Immature natural killer cell (primary cell): ENCODE measurements at regions not wholly inside any gene's neighbourhood (a gene's known extent, or its start where the extent isn't known, plus 50 kb on each side); places are given as distances from the start of the nearest gene placed in this dataset.

Experiments used
- DNase-seq, 3 donors: peaks; one replicate each; pipeline ENCODE4 v3.0.0; 2022; ENCODE audit warnings: mixed read lengths in 1 of 3
- H3K27ac Mint-ChIP-seq, 6 donors: one replicate each; pipeline ENCODE4 v1.8.0; 2020; ENCODE audit warnings: mixed read lengths in 6 of 6, mild to moderate bottlenecking in 5 of 6, inconsistent platforms in 4 of 6, moderate library complexity in 3 of 6
- H3K27me3 Mint-ChIP-seq, 3 donors: one replicate each; pipeline ENCODE4 v1.8.0; 2020 to 2021; ENCODE audit warnings: low read depth in 3 of 3, mild to moderate bottlenecking in 3 of 3, mixed read lengths in 3 of 3, moderate library complexity in 3 of 3, inconsistent platforms in 1 of 3
- H3K36me3 Mint-ChIP-seq, 3 donors: one replicate each; pipeline ENCODE4 v1.8.0; 2020; ENCODE audit warnings: mixed read lengths in 3 of 3, inconsistent platforms in 2 of 3, mild to moderate bottlenecking in 2 of 3
- H3K4me1 Mint-ChIP-seq, 2 donors: one replicate each; pipeline ENCODE4 v1.8.0; 2020; ENCODE audit warnings: inconsistent platforms in 2 of 2, mild to moderate bottlenecking in 2 of 2, mixed read lengths in 2 of 2, moderate library complexity in 1 of 2
- H3K4me3 Mint-ChIP-seq, 5 donors: one replicate each; pipeline ENCODE4 v1.8.0; 2020; ENCODE audit warnings: mild to moderate bottlenecking in 5 of 5, mixed read lengths in 5 of 5, inconsistent platforms in 3 of 5, moderate library complexity in 3 of 5
- H3K9me3 Mint-ChIP-seq, 6 donors: one replicate each; pipeline ENCODE4 v1.8.0; 2020; ENCODE audit warnings: mild to moderate bottlenecking in 6 of 6, mixed read lengths in 6 of 6, inconsistent platforms in 4 of 6, moderate library complexity in 3 of 6

DNA sequence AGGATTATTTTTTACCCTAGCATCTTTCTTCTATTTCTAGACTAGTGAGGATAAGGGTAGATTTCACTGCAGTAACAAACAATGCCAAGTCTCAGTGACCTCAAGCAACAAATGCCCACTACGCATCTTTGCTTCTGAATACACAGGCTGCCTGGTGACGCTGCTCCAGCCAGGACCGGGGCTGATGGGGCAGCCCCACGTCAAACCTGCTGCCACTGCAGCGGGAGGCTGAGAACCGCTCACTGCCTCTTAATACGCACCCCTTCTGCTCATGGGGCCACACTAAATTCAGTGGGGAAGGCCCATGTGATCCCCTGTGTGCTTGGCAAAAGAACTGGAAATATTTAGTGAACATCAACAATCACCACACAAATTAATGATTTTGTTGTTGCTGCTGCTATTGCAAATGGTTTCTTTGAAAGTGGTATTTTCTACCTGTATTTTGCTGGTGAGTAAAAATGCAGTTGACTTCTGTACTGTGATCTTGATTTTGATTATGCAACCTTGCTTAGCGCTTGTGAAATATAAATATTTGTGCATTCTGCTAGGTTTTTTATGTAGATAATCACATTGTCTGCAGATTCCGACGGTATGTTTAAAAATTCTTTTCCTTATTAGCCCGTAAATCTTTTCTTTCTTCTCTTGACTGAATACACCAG lies 139.5 kb upstream of the SPACA7 start:
- no peak overlapping the region for H3K27ac Mint-ChIP-seq
- DNase-seq, result no peak
- peaks cover 0 to 1% (median 0%) of the 10 kb centered on the region in 6 donors for H3K9me3 Mint-ChIP-seq
- H3K27me3 Mint-ChIP-seq, result peaks cover 0 to 9% (median 2%) of the 10 kb centered on the region in 3 donors
- no peak overlapping the region for H3K4me3 Mint-ChIP-seq
- H3K4me1 Mint-ChIP-seq, result no peaks in the 10 kb centered on the region
- no peaks in the 10 kb centered on the region for H3K36me3 Mint-ChIP-seq

DNA sequence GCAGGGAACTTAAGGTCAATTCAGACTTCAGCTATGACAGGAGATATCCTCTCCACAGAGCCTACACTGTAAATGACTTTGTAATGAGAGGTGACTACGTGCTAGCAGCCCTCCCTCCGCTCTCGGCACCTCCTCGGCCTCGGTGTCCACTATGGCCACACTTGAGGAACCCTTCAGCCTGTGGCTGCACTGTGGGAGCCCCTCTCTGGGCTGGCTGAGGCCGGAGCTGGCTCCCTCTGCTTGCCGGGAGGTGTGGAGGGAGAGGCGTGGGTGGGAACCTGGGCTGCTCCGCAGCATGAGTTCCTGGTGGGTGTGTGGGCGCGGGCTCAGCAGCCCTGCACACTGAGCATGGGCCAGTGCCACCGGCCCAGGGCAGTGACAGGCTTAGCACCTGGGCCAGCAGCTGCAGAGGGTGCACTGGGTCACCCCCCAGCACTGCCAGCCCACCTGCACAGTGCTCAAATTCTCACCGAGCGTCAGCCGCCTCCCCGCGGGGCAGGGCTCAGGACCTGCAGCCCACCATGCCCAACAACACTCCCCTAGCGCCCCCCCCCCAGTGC lies 137.6 kb upstream of the SPACA7 start:
- peaks cover 0 to 1% (median 0%) of the 10 kb centered on the region in 6 donors for H3K9me3 Mint-ChIP-seq
- no peak for DNase-seq
- no peaks in the 10 kb centered on the region for H3K36me3 Mint-ChIP-seq
- no peaks in the 10 kb centered on the region for H3K4me1 Mint-ChIP-seq
- no peak overlapping the region for H3K27ac Mint-ChIP-seq
- H3K27me3 Mint-ChIP-seq, result peaks cover under 1 to 8% (median 2%) of the 10 kb centered on the region in 3 donors
- no peak overlapping the region for H3K4me3 Mint-ChIP-seq

DNA sequence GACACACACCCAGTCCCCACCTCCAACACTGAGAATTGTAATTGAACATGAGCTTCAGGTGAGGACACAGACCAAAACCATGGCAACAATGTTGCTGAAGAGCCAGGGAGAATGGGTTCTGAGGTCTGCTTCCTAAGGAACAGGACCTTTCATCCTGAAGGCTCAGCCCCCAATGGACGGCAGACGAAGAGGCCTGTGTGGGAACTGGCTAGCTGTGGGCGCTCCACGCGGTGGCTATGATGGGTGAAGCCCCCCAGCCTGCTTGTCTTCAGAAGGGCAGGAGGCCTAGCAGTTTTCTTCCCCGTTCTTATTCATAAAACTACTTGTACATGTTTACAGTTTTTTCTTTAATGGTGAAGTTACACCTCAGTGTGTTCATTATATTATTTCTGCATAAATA lies 136.1 kb upstream of the SPACA7 start:
- peaks cover 2 to 6% (median 2%) of the 10 kb centered on the region in 3 donors for H3K27me3 Mint-ChIP-seq
- no peak for DNase-seq
- H3K36me3 Mint-ChIP-seq, result no peaks in the 10 kb centered on the region
- H3K27ac Mint-ChIP-seq, result no peak overlapping the region
- no peak overlapping the region for H3K4me3 Mint-ChIP-seq
- H3K9me3 Mint-ChIP-seq, result peaks cover 0 to 1% (median 0%) of the 10 kb centered on the region in 6 donors
- H3K4me1 Mint-ChIP-seq, result no peaks in the 10 kb centered on the region

DNA sequence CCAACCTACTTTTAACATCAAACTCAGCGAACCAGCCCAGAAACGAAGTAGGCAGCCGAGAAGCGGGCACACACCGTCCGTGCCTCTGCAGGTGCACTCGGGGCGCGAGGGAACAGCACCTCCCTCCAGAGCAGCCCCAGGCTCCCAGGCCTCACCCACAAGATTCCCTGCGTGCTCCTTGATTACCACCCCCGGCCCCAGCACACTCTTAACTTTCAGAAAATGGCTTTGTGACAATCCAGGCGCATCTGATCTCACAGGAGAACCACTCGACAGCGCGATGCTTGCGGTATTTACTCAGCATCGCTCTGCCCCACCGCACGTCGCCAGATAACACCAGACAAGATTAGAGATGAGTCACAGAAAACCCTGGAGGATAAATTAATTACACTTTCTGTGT lies 134.9 kb upstream of the SPACA7 start:
- H3K4me1 Mint-ChIP-seq, result no peaks in the 10 kb centered on the region
- H3K4me3 Mint-ChIP-seq, result no peak overlapping the region
- H3K36me3 Mint-ChIP-seq, result no peaks in the 10 kb centered on the region
- peaks cover 0 to 1% (median 0%) of the 10 kb centered on the region in 6 donors for H3K9me3 Mint-ChIP-seq
- DNase-seq, result no peak
- H3K27me3 Mint-ChIP-seq, result peaks cover 2 to 7% (median 2%) of the 10 kb centered on the region in 3 donors
- no peak overlapping the region for H3K27ac Mint-ChIP-seq

DNA sequence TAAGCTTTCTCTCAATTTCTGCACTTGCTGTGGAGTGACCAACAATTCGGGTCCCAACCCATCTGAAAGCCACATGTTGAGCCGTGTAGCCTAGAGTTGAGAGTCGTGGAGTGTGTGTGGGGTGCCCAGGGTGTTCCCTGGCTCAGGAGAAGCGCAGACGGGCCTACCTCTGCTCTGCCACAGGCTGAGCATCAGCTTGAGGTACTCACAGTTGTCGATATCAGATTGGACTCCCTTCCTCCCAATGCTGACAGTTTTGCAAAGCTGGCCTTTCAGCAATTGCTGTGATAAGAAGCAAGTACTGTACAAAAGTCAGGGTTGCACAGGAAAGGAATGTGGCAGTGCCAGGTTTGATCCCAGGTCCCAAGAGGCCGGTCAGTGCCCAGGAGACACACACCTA lies 133.4 kb upstream of the SPACA7 start:
- H3K4me3 Mint-ChIP-seq, result no peak overlapping the region

DNA sequence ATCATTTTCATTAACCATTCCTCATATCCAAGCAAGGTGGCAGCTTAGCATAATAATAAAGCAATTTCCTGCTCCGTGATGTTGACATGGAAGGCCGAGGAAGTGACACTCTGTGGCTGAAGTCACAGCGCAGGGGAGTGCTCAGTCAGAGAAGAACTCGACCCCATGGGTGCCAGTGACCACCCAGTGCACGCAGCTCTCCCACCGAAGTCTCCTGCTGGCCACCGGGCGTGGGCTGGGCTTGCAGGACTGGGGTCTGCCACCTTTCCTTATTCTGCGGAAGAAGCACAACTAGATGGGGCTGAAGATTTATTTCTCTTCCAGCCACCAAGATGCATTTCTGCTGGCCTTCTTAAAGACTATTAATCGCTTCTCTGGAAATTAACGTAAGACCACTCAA lies 132.1 kb upstream of the SPACA7 start:
- H3K27me3 Mint-ChIP-seq, result peaks cover 2 to 7% (median 2%) of the 10 kb centered on the region in 3 donors
- peaks cover 0 to 1% (median 0%) of the 10 kb centered on the region in 6 donors for H3K9me3 Mint-ChIP-seq
- H3K4me3 Mint-ChIP-seq, result no peak overlapping the region
- no peak for DNase-seq
- H3K27ac Mint-ChIP-seq, result no peak overlapping the region
- no peaks in the 10 kb centered on the region for H3K36me3 Mint-ChIP-seq
- no peaks in the 10 kb centered on the region for H3K4me1 Mint-ChIP-seq

More for the DNA sequence above, 133.4 kb upstream of the SPACA7 start:
- no peak for DNase-seq
- no peaks in the 10 kb centered on the region for H3K36me3 Mint-ChIP-seq
- H3K27me3 Mint-ChIP-seq, result peaks cover 2 to 7% (median 2%) of the 10 kb centered on the region in 3 donors
- no peaks in the 10 kb centered on the region for H3K4me1 Mint-ChIP-seq
- peaks cover 0 to 1% (median 0%) of the 10 kb centered on the region in 6 donors for H3K9me3 Mint-ChIP-seq
- H3K27ac Mint-ChIP-seq, result no peak overlapping the region

DNA sequence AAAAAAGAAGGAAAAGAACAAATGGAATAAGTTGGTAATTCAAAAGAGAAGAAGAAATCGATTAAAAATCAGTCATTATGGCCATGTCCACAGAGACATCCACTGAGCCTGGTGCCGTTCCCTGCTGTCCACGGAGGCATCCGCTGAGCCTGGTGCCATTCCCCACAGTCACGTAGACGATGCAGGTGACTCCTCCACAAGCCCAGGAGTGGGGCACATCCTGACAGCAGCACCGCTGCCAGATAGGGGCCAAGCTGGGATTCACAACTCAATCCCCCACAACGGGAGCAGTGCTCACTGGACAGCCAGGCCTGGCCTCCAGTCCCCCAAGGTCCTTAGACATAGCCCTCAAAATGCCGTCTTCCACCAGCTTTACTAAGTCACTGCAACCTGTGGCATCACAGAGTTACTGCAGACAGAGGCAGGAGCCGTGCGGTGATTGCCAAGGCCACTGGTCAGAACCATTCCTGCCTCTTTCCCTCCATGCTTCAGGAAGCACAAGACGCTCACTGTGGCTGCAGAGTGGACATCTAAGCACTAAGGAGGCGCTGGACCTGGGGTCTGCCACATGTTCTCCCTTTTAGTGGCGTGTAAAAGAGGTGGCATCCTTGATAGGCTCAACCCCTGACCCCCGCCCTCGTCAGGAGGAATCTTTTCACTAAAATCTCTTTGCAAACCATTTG lies 131.5 kb upstream of the SPACA7 start:
- no peaks in the 10 kb centered on the region for H3K4me1 Mint-ChIP-seq
- peaks cover 2 to 7% (median 2%) of the 10 kb centered on the region in 3 donors for H3K27me3 Mint-ChIP-seq
- H3K4me3 Mint-ChIP-seq, result no peak overlapping the region

DNA sequence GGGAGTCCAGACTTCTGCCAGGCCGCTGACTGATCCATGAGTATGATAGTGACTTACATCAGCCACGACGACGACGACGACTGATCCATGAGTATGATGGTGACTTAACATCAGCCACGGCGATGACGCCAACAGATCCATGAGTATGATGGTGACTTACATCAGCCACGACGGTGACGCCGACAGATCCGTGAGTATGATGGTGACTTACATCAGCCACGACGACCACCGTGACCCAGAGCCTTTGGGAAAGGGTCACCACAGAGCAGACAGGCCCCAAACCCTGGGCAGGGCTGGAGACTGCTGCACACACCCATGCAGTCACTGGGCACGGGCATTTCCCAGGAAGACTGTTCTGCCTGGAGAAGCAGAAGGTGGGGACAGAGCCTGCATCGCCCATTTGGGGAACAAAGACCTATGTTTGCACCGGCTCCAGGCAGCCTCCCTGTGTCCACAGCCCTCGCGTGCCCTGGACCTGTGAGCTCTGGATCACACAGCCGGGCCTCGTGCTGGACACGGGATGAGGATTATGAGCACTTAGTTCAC lies 130.9 kb upstream of the SPACA7 start:
- Mint-ChIP-seq H3K27me3 (peaks cover 2 to 6% (median 2%) of the 10 kb centered on the region in 3 donors), H3K36me3 (no peaks in the 10 kb centered on the region), H3K4me3 (no peak overlapping the region), H3K9me3 (no peaks in the 10 kb centered on the region), H3K27ac (no peak overlapping the region), H3K4me1 (no peaks in the 10 kb centered on the region)
- no peak for DNase-seq

More for the DNA sequence above, 131.5 kb upstream of the SPACA7 start:
- peaks cover 0 to under 1% (median 0%) of the 10 kb centered on the region in 6 donors for H3K9me3 Mint-ChIP-seq
- no peak for DNase-seq
- H3K27ac Mint-ChIP-seq, result no peak overlapping the region
- H3K36me3 Mint-ChIP-seq, result no peaks in the 10 kb centered on the region

DNA sequence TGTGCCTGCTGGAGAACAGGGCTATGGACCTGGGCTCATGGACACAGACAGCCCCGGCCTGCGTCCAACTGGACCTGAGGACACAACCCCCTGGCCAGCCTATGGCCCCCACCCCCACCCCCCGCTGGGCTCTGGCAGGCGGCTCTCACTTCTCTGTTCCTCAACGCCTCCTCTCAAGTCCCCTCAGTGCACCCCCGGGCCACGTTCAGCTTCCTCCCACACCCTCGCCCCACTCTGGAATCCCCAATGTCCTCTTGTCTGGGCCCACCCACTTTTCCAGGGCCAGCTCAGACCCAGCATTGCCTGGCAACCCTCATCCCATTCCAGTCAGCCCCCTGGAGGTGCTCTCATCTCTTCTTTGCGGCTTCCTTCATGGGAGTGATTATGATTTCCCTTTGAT lies 130.2 kb upstream of the SPACA7 start:
- Mint-ChIP-seq H3K27me3 (peaks cover 2 to 6% (median 2%) of the 10 kb centered on the region in 3 donors), H3K27ac (no peak overlapping the region)

DNA sequence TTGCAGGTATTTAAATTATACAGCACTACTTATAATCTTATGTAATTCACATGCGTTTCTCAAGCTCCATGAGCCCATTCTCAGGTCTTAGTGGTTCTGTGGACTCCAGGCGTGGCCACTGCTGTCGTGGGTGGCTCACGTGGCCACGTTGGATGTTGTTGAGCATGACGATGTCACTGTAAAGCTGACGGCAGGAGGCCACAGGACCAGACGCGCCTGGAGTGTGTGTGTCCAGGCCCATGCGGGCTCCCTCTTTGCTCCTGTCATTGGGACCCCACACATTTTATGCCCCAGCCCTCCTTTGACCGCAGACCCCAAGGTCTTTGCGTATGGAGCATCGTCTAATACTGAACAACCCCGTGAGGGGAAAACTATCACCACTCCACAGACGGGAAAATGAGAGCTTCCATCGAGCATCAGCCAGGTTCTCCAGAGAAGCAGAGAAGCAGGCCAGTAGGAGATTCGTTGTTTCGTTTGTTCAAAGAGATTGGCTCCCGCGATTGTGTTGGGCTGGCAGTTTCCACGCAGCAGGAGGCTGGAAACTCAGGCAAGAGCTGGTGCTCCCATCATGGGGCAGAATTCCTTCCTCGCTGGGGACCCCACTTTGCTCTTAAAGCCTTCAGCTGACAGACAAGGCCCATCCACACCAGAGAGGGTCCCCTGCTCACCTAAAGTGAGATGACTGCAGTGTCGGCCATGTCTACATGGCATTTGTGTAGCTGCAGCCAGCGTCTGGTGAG lies 129.3 kb upstream of the SPACA7 start:
- H3K27ac Mint-ChIP-seq, result no peak overlapping the region
- DNase-seq, result no peak
- H3K4me1 Mint-ChIP-seq, result no peaks in the 10 kb centered on the region
- no peak overlapping the region for H3K4me3 Mint-ChIP-seq
- H3K27me3 Mint-ChIP-seq, result peaks cover 1 to 3% (median 2%) of the 10 kb centered on the region in 3 donors
- no peaks in the 10 kb centered on the region for H3K9me3 Mint-ChIP-seq
- H3K36me3 Mint-ChIP-seq, result no peaks in the 10 kb centered on the region

More for the DNA sequence above, 130.2 kb upstream of the SPACA7 start:
- Mint-ChIP-seq H3K9me3 (no peaks in the 10 kb centered on the region), H3K36me3 (no peaks in the 10 kb centered on the region), H3K4me1 (no peaks in the 10 kb centered on the region), H3K4me3 (no peak overlapping the region)
- no peak for DNase-seq

DNA sequence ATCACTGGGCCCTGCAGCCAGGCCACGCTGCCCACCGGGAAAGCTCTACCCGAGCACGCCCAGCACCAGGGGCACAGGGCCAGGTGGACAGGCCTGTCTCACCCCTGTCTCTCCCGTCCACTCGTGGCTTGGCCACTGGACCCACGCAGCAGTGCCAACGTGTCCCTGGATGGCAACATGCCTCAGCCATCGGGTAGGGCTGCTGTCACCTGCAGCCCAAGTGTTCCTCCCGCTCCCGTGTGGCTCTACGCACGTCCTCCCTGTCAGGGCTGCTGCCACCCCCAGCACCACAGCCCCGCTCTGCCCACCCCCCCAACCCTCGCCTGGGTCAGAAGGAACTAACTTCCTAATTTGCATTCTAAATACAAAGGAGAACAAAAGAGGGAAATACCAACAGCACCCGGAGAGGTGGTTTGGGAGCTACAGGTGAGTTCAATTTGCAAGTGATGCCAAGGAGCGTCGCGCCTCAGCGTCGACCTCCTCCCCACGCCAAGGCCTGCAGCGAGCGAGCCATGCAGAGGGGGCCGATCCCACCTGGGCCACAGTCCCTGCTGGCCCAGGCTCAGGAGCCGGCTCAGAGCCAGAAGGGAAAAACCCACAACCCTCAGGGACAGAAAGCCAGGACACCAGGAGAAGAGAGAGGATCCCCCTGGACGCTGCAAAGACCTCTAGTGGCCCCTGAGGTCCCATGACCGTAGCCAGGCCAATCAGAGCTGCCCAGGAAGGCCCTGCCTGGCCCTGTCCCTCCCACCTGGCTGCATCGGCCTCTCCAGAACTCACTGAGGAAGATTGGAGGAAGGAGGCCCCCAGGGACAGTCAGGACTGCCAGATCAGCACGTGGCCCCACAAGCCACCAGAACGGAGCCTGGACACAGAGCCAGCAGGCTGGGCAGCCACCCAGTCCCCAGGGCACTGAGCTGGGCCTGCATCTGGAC lies 128.4 kb upstream of the SPACA7 start:
- Mint-ChIP-seq H3K4me3 (no peak overlapping the region), H3K4me1 (no peaks in the 10 kb centered on the region), H3K9me3 (no peaks in the 10 kb centered on the region), H3K36me3 (no peaks in the 10 kb centered on the region), H3K27ac (no peak overlapping the region), H3K27me3 (peaks cover 0 to 3% (median 2%) of the 10 kb centered on the region in 3 donors)
- DNase-seq, result no peak

DNA sequence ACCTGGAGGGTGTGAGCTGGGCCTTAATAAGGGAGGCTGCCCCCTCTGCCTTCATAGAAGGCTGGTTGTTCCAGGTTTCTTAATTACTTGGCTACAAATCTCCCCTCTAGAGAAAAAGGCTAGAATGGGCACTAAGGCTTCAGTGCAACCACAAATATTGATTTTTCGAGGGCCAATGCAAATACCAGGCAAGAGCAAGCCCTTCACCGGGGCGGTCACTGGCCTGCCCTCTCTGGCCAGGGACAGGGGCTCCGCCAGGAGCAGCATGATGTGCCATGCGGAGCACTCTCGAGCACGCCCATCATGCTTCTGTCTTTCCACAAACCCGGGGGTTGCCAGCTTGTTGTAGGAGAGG lies 127.8 kb upstream of the SPACA7 start:
- Mint-ChIP-seq H3K4me3 (no peak overlapping the region), H3K27ac (no peak overlapping the region), H3K27me3 (peaks cover 0 to 3% (median 2%) of the 10 kb centered on the region in 3 donors), H3K9me3 (no peaks in the 10 kb centered on the region), H3K36me3 (no peaks in the 10 kb centered on the region), H3K4me1 (no peaks in the 10 kb centered on the region)
- DNase-seq, result no peak
